ENCODE measurements at regions not wholly inside any gene's neighbourhood (a gene's known extent, or its start where the extent isn't known, plus 50 kb on each side); places are given as distances from the start of the nearest gene placed in this dataset.

DNA sequence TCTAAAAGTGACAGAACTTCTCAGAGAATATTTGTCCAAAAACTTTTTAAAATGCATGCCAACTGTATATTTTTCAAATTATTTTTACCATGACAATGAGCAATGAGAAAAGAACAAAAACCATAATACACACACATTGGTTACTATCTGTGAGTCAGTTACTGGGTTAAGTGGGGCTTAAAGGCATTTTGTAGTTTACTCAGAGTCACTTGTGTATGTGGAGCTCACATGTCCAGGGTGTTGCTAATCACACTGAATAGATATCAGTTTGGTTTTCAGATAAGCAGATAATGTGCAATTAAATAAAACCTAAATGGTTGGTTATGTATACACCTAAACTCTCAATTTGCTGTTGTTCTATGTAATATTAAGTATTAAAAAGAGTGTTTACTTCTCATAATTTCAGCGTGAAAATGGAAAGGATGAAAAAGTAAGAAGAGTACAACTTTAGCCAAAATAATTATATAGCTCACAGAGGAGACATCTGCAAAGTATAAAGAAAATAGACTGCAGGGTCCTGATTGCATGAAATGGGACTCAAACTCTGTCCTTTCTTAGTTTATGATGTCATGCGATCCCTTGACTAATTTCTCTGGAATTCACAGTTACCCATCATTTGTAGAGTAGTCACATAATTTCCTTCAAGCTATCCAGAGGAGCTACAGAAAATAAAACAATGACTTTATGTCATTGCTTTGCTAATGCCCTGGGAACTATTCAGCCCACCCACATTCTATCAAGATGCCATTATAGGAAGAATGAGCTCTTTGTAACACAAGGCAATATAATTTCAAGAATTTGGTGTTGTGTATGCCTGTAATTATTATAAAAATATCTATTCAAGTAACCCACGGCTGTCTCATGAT lies 388.0 kb upstream of the ZNF608 start:
- no peak for DNase-seq (ENCODE audit: low spot score)

DNA sequence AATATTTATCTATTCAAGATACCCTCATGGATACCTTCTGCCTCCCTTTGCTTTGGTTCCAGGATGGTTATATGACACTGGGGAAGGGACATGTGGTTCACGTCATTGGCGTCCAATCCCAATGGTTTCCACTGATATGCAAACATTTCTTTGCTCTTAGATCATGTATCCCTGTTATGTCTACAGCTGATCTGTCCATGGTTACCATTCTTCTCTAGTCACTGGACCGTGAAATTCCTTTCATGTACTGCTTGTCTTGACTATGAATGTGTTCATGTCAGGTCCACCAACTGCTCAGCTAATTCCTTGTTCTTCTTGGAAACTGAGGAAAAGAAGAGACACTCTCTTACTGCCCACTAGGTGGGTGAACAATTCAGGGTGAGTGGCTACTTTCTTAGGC lies 391.1 kb upstream of the ZNF608 start:
- DNase-seq (ENCODE audit: low spot score): no peak

DNA sequence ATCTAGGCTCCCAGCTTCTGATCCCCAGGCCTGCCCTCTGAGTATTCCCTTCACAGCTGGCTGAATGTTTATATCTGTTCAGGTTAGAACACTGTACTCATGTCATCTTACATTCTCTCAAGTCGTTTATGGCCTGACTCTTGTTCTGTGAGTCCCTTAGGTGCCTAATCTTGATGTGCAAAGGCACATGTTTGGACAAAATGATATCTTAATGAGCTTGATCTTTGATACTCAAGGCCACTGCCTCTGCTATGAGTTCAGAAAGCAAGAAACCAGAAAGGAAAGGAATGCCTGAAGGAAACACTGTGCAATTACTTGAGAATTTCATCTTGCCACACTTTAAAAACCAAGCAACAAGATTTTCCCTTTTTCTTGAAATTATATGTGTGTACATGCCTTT lies 391.8 kb upstream of the ZNF608 start:
- no peak for DNase-seq (ENCODE audit: low spot score)

DNA sequence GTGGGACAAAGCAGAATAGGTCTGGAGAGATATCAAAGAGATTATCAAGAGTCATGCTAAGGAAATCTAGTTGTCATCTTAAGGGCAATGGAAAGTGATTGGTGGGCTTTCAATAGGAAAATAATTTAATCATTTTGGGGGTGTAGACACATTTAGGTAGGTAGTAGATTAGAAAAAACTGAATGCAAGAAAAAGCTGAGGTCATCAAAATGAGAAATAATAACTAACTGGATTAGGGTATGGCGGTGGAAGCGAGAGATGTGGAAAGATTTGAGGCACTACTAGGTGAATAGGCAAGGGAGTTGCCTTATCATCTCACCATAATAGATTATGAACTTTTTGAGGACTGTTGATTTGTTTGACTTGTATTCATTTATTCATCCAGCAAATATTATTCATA lies 393.2 kb upstream of the ZNF608 start:
- no peak for DNase-seq (ENCODE audit: low spot score)

DNA sequence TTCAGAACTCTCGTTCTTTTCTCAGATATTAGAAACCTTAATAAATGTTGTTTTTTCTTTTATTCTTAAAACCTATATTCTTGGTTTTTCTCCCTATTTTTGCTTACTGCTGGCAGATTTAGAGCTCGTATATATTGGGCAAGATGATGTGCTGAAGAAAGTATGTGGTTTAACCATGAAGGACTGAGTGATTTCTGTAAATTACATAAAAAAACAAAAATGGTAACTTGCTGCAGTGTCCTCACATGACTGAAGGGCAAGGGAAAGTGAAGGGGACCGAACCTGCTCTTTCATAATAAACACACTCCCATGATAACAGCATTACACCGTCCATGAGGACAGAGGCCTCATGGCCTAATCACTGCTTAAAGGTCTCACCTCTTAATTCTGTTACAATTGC lies 393.8 kb upstream of the ZNF608 start:
- no peak for DNase-seq (ENCODE audit: low spot score)

DNA sequence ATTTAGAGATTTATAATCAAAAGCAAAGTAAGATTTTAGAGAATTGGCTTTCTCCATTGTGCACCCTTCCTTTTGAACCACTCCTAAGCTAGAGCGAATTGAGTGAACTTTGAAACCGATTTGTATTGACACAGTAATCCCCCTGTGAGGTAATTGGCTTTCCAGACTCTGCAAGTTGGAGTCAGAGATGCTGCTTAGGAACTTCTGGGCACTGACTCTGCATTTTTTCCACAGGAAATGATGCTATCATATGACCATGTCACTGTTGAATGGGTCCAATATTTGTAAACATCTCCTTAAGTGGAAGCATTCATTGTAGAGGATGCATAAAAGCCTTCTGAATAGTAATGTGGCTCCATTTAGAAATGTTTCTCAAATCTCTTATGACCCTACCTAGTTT lies 394.4 kb upstream of the ZNF608 start:
- DNase-seq (ENCODE audit: low spot score): peak; percentile 20

DNA sequence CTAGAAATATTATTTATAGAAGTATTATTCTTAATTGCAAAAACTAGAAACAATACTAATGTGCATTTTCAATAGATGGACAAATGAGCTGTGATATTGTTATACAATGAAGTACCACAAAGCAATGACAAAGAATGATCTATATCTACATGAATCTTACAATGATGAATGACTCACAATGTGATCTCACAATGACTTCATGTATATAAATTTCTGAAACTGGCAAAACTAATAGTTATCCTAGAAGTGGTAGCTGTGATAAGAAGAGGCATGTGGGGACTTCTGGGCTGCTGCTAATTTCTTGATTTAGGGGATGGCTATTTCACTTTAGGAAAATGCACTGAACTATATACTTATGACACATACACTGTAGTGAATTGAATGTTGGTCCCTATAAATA lies 396.0 kb upstream of the ZNF608 start:
- no peak for DNase-seq (ENCODE audit: low spot score)

DNA sequence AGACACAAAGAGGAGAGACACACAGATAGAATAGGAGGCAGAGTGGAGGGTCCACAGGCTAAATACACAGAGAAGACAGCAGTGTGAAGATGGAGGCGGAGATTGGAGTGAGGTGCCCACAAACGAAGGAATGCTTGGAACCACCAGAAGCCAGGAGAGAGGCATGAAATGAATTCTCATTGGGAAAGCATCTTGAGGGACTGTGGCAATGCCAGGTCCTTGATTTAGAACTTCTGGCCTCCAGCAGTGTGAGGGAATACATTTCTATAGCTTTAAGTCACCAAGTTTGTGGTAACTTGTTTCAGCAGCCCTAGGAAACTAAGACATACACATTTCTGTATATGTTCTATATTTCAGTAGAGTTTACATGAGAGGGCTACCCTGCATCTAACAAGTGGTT lies 396.6 kb upstream of the ZNF608 start:
- no peak for DNase-seq (ENCODE audit: low spot score)

DNA sequence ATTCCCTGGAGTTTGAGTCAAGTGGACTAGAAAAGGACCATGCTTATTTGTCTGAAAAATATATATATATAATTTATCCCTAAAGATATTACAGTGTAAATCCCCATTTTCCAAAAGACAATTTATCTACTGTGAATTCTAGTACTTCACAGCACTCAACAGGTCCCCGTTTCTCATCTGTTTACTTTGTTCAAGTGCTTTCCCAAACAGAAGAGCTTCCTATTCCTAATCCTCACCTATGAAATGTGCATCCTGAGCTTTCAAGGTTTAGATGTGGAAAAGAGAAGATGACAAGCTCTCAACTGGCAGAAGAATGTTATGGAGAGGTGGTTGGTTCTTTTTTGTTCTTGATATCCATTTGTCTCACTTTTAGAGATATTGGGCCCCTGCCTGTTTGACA lies 401.6 kb upstream of the ZNF608 start:
- no peak for DNase-seq (ENCODE audit: low spot score)

DNA sequence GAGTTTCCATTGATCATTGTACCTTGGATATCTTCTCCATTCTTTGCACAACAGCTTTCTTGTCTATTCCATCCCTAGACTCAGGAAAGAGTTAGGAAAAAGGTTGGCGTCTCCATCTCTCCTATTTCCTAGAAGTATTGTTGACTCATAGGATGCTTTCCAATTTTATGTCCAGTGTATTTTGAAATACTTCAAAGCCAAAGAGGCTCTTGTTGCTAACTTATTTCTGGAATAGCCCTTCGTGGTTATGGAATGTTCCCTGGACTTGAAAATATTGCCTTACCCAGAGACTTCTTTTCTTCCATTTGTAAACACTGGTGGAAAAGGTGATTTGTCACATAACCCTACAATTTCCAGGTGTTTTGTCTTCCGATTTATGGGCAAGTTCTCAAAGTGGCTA lies 402.3 kb upstream of the ZNF608 start:
- no peak for DNase-seq (ENCODE audit: low spot score)

DNA sequence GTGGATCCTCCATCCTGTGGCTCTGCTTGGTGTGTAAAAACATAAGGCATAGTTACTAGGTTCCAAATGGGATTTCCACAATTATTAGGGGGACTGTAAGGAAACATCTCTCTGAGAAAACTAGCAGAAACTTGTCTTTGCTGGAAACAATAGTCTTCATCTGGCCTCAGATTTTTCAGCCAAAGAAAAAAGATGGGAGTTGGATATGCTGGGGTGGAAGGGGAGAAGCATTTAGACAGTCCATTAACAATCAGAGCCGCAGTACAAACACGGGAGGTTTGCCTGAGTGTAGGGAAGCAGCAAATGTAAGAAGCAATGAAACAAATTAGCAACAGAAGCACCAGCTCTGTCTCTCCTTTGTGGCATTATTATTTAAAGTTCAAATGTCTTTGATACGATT lies 402.7 kb upstream of the ZNF608 start:
- DNase-seq (ENCODE audit: low spot score): no peak

DNA sequence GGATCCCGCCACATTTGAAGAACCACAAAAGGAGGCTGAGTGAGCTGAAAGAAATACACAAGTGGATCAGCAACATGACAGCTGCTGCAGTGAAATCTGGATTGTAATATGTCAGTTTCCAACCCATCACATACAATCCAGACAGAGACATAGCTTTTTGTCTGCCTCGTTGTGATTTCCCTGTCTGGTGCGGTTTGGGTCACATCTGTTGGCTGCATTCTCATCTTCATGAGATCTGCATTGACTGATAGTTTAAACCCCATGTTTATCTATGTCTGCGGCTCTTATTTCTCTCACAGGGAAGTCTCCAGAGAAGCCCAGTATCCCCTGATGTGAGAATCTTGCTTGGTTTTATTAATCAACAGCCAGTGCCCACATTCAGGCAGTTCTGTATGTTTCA lies 403.1 kb upstream of the ZNF608 start:
- DNase-seq (ENCODE audit: low spot score): no peak

DNA sequence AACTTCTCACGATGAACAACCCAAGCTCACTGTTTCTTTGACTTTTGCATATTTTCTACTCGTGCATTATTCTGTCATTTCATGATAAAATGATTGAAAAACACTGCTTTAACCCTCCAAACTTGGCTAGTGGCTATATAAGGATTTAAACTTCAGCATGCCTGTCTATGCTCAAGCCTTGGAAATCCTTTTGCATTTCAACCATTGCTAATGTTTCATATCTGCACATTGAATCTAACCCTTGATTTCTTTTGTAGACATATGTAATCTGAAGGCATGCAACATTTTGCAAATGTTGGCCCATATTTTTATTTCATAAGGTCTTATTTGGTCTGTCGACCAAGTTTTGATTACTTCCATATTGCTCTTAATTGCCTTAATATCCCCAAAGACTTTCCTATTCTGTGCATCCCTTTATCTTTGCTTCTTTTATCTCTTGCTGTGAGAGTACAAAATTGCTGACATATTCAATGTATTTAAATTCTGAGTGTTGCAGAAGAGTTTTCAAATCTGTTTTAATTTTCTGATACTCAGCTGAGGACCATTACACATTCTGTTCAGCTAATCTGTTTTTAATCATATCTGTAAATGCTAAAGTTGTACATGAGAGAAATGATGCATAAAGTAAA lies 403.7 kb upstream of the ZNF608 start:
- DNase-seq (ENCODE audit: low spot score): no peak

DNA sequence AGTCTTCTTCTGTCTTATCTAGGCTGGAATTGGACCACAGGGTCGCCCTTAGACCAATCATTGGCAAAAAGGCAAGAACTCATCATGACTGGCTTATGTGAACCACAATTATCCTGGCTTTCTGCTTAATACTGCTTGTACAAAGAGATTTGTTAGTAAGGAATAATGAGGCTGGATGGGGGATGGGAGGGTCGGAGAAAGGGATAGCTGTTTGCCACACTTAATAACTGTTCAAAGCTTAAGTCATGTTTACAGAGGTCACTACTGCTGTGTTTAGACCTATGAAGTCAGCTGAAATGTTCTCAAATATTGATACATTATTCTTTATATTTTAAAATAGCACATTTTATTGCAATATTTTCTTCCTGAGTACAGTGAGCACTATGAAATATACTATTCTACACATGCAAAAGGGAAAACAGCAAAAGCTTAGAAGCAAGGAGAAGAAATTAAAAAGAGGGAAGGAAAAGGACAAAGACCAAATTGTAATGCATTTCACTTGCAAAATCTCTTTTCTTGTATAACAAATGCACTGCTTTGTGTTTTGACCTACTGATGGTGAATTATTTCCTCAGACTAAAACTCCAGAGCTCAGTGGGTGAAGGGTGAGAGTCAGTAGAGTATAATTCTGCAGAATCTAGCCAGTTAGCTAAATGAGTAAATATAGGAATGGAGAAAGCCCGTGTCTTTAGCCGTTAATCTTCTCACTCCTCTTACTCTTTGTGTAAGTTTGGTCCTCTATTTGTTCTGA lies 404.9 kb upstream of the ZNF608 start:
- DNase-seq (ENCODE audit: low spot score): no peak

DNA sequence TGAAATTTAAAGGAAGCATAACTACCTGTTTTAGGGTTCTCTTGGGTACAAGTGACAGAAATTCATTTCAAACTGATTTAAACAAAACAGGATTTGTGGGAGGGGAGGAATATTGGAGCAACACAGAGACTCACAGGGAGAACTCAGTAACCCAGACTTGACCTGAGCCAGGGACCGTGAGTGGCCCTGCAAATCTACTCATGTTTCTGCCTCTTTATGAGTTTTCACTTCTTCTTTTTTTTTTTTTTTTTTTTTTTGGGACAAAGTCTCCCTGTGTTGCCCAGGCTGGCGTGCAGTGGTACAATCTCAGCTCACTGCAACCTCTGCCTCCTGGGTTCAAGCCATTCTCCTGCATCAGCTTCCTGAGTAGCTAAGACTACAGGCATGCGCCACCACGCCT lies 405.6 kb upstream of the ZNF608 start:
- DNase-seq (ENCODE audit: low spot score): no peak

DNA sequence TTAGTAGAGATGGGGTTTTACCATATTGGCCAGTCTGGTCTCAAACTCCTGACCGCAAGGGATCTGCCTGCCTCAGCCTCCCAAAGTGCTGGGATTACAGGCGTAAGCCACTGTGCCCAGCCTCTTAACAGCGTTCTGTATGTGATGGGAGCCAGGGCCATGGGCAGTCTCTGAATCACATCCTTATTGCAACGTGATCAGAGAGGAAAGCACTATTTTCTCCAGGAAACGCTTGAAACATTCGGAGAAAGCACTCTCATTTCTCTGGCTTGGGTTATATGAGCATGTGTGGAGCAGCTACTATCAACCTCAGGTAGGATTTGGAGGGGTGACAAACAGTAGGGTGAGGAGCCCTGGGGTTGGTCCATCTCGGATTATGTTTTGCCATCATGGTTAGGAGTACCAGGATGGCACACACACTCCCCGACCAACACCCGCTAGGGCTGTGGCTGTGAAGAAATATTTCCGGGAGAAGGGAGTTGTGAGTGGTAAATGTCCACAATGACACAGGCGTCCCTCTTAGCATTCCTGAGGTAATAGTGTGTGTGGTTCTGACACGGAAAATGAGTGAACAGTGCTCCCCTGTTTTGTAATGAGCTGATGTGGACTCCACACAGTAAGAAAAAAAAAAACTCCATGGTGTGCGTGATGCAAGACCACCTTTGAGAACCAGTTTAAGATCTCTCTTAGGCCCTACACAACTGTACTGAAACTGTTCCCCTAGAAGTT lies 406.2 kb upstream of the ZNF608 start:
- no peak for DNase-seq (ENCODE audit: low spot score)

DNA sequence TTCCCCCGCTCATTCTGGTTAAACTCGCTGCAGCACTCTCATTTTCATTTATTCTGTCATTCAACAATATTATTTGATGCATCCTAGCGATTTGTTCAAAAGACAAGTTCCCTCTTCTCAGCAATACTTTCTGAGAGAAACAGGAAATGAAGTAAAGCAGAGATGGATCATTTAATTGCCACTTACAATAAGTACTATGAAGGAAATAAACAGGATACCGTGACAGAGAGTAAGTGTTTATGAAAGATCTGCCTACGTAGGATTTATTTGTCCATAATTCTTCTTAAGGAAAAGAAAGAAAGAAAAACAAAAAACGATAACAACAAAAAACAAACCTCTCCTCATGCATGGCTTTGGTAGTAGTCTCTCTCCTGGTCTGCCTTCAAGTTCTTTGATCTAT lies 406.8 kb upstream of the ZNF608 start:
- DNase-seq (ENCODE audit: low spot score): no peak

DNA sequence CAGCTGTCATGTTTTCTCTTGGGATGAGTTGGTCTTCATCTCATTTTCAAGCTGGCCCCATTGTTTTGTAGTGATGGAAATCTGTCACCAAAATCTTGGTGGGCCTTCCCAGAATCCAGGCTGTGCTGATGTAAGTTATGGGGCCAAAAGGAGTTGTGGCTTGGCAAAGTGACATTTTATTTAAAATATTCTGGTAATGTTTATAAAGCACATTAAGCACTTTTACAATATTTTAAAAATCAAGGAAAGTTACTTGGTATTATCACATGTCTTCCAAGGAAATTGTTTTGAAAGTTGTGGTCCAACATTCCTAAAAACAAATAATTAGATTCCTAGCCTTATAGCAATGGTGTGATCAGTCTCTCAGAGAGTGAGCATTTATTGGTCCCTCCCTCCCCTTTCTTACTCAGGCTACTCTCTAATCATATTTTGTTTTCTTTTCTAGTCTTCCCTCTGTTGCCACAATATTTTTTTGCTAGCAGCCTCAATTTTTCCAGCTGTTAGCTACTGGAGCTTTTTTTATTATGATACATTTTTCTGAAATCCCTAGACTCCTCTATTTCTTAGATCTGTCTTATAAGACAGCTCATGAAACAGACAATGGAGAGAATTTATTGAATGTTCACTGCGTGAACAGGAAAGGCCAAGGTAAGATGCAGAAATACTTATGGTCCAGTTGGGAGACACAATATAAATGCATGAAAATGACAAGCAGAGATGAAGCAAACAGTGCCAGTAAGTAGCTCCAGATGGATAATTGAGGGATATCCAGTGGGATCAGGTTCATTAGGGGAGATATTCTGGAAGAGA lies 408.1 kb upstream of the ZNF608 start:
- no peak for DNase-seq (ENCODE audit: low spot score)

DNA sequence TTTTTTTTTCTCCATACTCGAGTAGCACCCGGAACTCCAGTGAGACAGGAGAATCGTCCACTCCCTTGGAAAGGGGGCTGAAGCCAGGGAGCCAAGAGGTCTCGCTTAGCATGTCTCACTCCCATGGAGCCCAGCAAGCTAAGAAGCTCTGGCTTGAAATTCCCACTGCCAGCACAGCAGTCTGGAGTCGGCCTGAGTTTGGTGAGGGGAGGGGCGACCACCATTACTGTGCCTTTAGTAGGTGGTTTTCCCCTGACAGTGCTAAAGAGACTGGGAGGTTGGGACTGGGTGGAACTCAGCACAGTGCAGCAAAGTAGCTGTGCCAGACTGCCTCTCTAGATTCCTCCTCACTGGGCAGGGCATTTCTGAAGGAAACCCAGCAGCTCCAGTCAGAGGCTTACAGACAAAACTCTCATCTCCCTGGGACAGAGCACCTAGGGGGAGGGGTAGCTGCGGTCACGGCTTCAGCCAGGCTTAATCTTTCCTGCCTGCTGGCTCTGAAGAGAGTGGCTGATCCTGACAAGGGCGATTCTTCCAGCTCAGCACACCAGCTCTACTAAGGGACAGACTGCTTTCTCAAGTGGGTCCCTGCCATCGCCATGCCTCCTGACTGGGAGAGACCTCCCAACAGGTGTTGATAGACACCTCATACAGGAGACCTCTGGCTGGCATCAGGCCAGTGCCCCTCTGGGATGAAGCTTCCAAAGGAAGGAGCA lies 414.5 kb upstream of the ZNF608 start:
- no peak for DNase-seq (ENCODE audit: low spot score)

DNA sequence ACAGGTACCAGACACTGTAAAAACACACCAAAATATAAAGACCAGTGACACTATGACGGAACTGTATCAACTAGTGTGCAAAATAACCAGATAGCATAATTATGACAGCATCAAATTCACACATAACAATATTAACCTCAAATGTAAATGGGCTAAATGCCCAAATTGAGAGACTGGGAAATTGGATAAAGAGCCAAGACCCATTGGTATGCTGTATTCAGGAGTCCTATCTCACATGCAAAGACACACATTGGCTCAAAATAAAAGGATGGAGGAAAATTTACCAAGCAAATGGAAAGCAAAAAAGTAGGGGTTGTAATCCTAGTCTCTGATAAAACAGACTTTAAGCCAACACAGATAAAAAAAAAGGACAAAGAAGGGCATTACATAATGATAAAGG lies 416.3 kb upstream of the ZNF608 start:
- no peak for DNase-seq (ENCODE audit: low spot score)

DNA sequence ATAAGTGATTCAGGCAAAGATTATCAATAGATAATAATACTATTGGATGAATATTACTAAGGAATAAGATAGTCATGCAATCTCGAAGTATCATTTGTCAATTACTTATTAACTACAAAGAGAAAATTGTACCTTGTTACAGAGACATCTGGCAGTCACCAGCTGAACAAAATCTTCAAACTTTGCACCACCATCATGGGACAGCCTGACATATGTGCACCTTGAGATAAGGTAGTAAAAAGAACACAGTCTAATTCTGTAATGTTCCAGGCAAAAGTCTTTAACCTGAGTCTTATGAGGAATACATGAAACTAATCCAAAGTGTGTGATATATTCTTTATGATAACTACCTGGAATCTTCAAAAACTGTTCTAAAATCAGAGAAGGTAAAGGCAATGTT lies 423.0 kb upstream of the ZNF608 start:
- no peak for DNase-seq (ENCODE audit: low spot score)
